ENCODE measurements at regions not wholly inside any gene's neighbourhood (a gene's known extent, or its start where the extent isn't known, plus 50 kb on each side); places are given as distances from the start of the nearest gene placed in this dataset.

DNA sequence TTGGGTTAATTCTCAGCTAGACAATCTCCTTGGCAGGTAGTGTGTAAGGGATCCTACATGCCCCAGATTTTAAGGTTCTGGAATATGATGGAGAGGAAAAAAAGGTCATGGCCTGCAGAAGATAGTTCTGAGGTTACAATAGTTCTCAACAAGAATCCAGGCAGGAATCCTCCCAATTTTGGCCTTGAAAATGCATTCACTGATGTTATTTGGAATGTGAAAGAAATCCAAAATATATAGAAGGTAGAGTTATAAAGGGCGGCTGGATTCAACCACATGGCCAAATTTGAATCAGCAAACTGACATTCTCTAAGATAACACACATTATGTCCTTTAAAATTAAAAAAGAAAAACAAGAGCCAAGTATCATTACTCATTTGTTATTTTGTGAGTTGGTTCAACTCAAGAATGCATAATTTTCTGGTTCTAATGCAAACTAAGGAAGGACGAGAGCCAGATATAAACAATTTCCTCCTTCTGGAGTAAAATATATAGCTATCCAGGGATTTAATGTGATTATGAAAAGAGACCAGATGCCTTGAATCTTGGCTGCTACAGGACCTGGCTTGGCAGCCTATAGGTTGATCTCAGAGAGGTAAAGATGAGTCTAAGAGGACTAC lies 177.0 kb upstream of the G2E3 start:
- TF ChIP-seq CTCF (IDR thresholded peaks at IDR 0.05) = no peak
- intact Hi-C loops (cut with micrococcal nuclease) = no loop called here
- no peaks in the 10 kb centered on the region for H3K4me1 Mint-ChIP-seq (ENCODE audit: low read depth)
- H3K36me3 Mint-ChIP-seq (ENCODE audit: low read depth) = no peaks in the 10 kb centered on the region
- H3K4me3 Mint-ChIP-seq = no peak overlapping the region
- CTCF ChIA-PET = interaction anchor here (1.8 kb wide), 1 partner anchor 140 kb away, joined by 5 read pairs; no protein-coding TSS in a partner anchor
- H3K27ac Mint-ChIP-seq = no peak overlapping the region
- H3K9me3 Mint-ChIP-seq = no peaks in the 10 kb centered on the region
- no peak for DNase-seq
- ATAC-seq = no peak
- POLR2A ChIA-PET = interaction anchor here (0.7 kb wide), 1 partner anchor 562 kb away, joined by 5 read pairs; no protein-coding TSS in a partner anchor
- peaks cover 17% of the 10 kb centered on the region for H3K27me3 Mint-ChIP-seq

- DNase-seq (no peak), ATAC-seq (no peak)
- Mint-ChIP-seq H3K36me3 (ENCODE audit: low read depth) (no peaks in the 10 kb centered on the region), H3K4me3 (no peak overlapping the region), H3K9me3 (no peaks in the 10 kb centered on the region), H3K27ac (no peak overlapping the region), H3K27me3 (peaks cover 7% of the 10 kb centered on the region), H3K4me1 (ENCODE audit: low read depth) (no peaks in the 10 kb centered on the region)
- ChIA-PET POLR2A (no interaction called here), CTCF (interaction anchor here (1.5 kb wide), 1 partner anchor 9 kb away, joined by 5 read pairs; no protein-coding TSS in a partner anchor)
- intact Hi-C loops (cut with micrococcal nuclease) = no loop called here
- TF ChIP-seq CTCF (IDR thresholded peaks at IDR 0.05) = no peak
Observed at GRCh38 chr14:30385925-30386324, 173.0 kb upstream of the G2E3 start.

- TF ChIP-seq CTCF (IDR thresholded peaks at IDR 0.05) = no peak
- H3K27me3 Mint-ChIP-seq = peaks cover 7% of the 10 kb centered on the region
- ChIA-PET POLR2A (no interaction called here), CTCF (no interaction called here)
- intact Hi-C loops (cut with micrococcal nuclease) = no loop called here
- H3K9me3 Mint-ChIP-seq = no peaks in the 10 kb centered on the region
- no peaks in the 10 kb centered on the region for H3K4me1 Mint-ChIP-seq (ENCODE audit: low read depth)
- no peak overlapping the region for H3K4me3 Mint-ChIP-seq
- no peak overlapping the region for H3K27ac Mint-ChIP-seq
- DNase-seq = no peak
- ATAC-seq = no peak
- no peaks in the 10 kb centered on the region for H3K36me3 Mint-ChIP-seq (ENCODE audit: low read depth)
Observed at GRCh38 chr14:30387871-30388270, 171.1 kb upstream of the G2E3 start.

- Mint-ChIP-seq H3K9me3 (no peaks in the 10 kb centered on the region), H3K27me3 (peaks cover 2% of the 10 kb centered on the region), H3K27ac (no peak overlapping the region), H3K4me1 (ENCODE audit: low read depth) (no peaks in the 10 kb centered on the region), H3K36me3 (ENCODE audit: low read depth) (no peaks in the 10 kb centered on the region), H3K4me3 (no peak overlapping the region)
- intact Hi-C loops (cut with micrococcal nuclease) = no loop called here
- ATAC-seq (no peak), DNase-seq (no peak)
- ChIA-PET POLR2A (no interaction called here), CTCF (no interaction called here)
- no peak for TF ChIP-seq CTCF (IDR thresholded peaks at IDR 0.05)
Observed at GRCh38 chr14:30389134-30389876, 169.7 kb upstream of the G2E3 start.

DNA sequence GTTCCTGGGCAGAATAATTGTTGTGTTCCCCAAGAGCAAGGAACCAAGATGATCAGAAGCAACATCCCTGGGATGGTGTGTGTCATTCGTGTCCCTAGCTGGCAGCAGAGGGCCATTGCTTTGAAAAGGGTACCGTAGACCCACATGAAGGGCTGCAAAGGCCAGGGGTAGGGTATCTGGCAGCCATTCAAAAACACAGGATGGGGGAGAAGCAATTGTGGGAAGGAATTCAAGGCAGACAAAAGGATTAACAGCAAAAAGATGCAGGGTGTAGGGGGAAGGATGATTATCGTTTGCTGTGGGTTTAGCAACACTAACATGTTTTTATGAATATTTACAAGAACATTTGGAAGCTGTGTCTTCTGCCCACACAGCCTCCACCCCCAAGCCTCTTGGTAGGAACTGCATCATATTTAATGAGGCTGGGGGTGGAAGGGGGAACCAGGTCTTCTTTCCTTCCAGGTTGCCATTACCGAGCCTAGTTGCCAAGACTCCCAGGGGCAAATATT lies 169.0 kb upstream of the G2E3 start:
- DNase-seq (no peak), ATAC-seq (no peak)
- no peak for TF ChIP-seq CTCF (IDR thresholded peaks at IDR 0.05)
- Mint-ChIP-seq H3K36me3 (ENCODE audit: low read depth) (no peaks in the 10 kb centered on the region), H3K4me3 (no peak overlapping the region), H3K4me1 (ENCODE audit: low read depth) (no peaks in the 10 kb centered on the region), H3K27me3 (no peaks in the 10 kb centered on the region), H3K27ac (no peak overlapping the region), H3K9me3 (no peaks in the 10 kb centered on the region)
- ChIA-PET POLR2A (no interaction called here), CTCF (interaction anchor here (1.3 kb wide), 1 partner anchor 14 kb away, joined by 5 read pairs; no protein-coding TSS in a partner anchor)
- intact Hi-C loops (cut with micrococcal nuclease) = no loop called here

Data from activated CD8-positive, alpha-beta T cell treated with anti-CD3 and anti-CD28 coated beads for 36 hours (primary cell).